GM18858 (cell line): ENCODE measurements at regions not wholly inside any gene's neighbourhood (a gene's known extent, or its start where the extent isn't known, plus 50 kb on each side); places are given as distances from the start of the nearest gene placed in this dataset.

Experiments
- ATAC-seq: cut with Tn5 transposase; IDR thresholded peaks from one replicate; pipeline ENCODE4 v1.9.1; 2021; ENCODE audit not compliant: unreplicated experiment

DNA sequence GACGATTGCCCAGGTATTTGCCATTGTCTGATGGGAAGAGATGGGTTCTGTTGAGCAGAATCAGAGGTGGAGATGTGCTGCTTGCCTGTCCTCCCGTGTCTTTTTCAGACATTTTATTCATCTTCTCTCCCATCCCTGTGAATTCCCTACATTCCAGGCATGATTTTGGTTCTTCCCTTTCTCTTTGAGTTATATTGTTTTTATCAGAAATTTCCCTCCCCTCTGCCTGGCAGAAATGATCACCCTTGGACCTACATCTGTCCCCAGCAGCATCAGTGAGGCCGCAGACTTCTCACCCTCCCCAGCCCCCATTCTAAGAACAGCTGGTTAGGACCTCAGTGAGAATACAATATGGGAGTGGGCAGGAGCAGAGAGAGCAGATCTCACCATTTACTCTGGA, 640.2 kb downstream of the CCDC171 start:
- no peak for ATAC-seq

DNA sequence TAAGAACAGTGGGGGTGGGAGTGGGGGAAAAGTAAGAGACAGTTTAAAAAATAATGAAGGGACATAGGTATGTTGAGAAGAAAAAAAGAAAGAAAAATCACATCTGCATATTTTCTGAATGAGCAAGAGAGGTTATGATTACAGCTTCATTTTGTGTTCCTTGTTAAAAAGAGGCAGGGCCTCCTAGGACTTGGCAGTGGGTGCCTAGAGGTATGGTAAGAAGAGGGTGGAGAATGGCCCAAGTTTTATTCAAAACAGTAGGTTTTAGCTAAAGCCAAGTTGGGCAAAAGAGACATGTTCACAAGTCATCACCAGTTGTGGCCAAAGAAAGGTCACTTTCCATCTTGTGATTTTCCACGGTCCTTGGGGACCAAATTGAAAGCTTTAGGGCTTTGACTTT, 643.4 kb downstream of the CCDC171 start:
- ATAC-seq, result no peak

- ATAC-seq, result no peak
Observed at GRCh38 chr9:16197578-16198370, 644.9 kb downstream of the CCDC171 start.

- ATAC-seq, result no peak
Observed at GRCh38 chr9:16198996-16199395, 646.2 kb downstream of the CCDC171 start.

GRCh38 chr9:16202221-16202620, 649.4 kb downstream of the CCDC171 start:
- no peak for ATAC-seq

GRCh38 chr9:16202914-16203728, 650.3 kb downstream of the CCDC171 start:
- ATAC-seq, result no peak

DNA sequence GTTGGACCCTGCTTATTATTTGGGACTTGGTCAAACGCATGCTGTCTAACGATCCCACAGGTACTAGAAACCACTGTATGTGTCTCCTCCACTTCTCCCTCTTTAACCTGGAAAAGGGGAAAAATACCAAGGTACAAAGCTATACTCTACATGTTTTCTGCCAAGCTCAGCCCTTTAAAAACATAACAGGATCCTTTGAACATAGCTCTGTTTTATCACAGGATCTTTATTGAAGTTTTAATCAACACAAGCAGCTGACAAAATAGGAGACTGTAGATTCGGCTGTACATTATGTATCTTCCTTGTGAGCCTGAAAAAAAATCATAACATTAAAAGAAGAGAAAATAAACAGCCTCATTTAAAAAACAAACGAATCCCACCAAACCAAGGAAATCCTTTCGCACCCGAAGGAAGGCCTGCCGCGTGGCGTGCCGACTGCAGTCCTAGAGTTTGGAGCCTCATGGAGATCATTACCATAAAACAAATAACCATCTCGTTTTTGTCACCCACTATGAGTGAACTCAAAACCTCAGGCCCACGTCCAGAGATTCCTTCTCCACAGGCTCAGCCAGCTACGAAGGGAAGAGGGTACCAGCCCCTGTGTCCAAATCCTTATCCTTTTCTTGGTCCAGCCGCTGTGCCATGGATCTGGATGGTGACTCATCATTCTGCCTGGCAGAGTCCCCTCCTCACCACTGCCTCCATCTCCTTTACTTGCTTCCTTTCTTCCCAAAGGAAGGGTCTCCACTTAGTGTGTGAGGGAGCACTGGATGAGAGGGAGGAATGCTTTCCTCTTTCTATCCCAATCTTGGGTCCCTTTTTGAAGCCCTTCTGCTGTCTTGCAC, 651.1 kb downstream of the CCDC171 start:
- ATAC-seq, result no peak

DNA sequence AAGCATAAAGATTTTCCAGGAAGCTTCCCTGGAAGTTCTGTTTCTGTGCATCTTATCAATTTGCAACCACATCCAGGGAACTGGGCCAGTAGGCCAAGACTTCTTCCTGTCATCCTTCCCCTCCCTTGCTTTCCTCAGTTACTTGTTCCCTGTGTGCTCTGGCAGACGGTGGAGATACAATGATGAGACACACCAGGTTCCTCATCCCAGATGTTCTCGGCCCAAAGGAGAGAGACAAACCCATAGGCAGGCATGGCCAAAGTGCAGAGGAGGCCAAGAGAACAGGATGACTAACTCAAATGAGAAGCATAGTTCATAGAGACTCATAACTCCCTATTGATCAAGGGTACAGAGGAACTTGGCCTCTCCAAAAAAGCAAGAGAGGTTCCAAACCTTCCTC, 652.6 kb downstream of the CCDC171 start:
- ATAC-seq, result no peak

- no peak for ATAC-seq
Observed at GRCh38 chr9:16206518-16206917, 653.7 kb downstream of the CCDC171 start.

DNA sequence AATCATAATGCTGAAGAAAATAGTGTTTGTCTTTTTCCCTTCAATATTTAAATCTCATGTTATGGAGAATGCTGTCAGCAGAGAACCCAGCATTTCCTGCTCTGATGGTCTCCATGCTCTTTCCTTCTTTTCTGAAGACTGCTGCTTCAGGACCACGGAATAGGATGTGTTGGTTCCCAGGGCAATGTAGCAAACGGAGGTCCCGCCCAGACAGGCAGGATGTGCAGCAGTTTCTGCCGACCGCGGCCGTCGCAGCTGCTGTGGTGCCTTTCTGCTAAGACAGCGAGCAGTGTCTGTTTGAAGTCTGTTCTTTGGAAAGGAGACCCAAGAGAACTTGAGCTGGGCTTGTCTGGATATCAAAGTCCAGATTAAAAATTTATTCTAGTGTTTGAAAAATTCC, 654.3 kb downstream of the CCDC171 start:
- no peak for ATAC-seq

- ATAC-seq, result no peak
Observed at GRCh38 chr9:16210440-16210839, 657.6 kb downstream of the CCDC171 start.

DNA sequence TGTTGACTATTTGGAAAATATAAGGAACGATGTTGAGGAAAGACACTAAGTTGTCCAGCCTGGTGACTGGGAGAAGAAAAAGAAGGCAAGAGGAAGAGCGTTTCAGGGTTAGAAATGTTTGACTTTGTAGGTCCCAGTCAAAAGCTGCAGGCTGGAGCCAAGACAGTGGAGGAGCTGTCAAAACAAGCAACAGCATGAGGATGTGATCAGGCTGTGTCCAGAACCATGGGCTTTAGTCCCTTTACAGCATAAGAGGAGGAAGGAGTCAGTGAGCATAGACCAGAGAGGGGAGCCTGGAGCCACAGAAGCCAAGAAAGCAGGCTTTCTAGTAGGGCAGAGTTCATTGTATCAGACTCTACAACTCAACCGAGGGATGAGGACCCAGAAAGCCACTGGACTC, 658.5 kb downstream of the BNC2 start:
- ATAC-seq, result no peak

DNA sequence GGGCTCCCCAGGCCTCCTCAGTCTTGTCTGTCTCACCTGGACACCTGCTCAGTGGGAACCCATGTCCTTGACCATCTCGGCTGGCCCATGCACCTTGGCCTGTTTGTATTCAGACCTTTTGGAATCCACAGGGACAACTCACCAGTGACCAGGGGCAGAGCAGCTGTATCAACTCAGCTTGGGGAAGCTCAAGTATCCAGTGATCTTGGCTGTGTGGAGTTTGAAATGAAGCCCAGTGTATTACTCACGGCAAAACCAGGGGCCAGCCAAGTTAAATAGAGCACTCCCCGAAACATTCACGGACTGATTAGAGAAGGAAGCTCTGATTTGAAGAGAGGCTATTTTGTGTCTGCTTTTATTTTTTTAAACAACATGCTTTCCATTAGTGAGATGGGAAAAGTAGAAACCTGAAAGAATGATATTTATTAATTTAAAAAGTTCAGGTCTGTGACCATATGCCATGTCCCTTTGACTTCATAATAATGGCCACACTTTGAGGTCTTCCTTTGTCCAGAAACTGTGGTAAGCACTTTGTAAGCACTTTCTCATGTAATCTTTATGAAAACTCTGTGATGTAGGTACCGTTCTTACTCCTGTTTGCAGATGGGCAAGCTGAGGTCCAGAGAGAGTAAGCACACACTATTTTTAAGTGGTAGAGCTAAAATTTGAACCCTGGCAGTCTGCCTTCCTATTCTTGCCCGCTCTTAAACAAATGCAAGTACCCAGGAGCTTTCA, 656.5 kb downstream of the BNC2 start:
- no peak for ATAC-seq

DNA sequence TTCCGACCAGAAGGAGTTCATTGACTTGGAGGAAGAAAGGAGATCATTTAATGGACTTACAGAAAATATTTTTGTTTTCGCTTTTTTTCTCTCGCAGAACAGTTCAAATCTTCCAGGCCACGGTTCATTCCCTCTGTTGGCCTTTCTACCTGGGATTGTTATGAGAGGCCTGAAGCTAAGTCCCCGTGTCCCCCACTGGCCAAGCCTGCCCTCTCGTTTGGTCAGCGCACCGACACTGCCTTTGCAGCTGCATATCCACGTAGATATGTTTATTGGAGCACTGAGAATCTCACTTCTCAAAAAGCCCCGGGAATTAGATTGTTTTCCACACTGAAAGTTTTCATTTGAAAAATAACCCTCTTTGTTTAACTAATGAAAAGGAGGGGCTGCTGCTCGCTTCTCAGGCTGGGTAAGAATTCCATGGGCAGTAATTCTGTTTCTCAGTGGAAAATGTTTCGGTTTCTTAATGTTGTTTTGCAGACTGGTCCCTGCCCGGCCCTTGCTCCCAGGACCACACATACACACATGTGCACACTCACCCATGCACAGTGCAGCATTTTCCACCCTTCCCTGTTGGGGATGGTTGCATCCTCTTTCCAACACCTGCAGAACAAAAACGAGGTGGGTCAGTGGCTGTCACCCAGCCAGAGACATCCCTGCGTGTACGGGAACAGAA, 655.7 kb downstream of the BNC2 start:
- ATAC-seq, result no peak

DNA sequence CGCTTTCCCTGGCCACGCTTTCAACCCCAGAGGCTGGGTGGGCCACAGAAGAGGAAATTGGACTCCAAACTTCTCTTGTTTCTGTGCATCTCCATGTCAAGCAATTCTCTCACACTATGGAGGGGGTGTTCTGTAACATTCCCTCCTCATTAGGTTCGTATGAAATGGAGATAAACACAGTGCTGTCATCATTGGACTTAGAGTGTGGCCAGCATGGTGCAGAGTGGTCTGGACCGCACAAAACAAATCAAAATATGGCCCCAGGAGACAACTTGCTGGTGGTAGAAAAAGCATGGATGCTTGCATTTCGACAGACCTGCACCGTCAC, 655.2 kb downstream of the BNC2 start:
- no peak for ATAC-seq

- ATAC-seq, result no peak
Observed at GRCh38 chr9:16217943-16218701, 652.3 kb downstream of the BNC2 start.

DNA sequence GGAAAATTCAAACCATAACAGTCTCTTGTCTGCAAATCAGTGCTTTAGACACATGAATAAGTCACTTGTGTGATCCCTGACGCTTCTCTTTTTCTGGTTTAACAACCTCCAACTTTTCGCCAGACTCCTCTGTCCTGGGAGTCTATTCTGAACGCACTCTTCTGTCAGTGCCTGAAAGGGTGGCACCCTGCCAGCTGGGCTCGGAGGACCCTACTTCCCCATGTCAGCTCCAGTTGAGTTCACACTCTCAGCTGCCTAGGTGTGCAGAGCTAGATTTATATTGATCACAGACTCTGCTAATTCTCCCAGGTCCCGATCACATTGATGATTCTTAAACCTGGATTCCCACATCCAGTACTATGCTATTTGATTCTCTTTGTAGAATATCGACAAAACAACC, 649.1 kb downstream of the BNC2 start:
- ATAC-seq, result no peak

- peak; percentile 74 for ATAC-seq
Observed at GRCh38 chr9:16221822-16222547, 648.5 kb downstream of the BNC2 start.
